HG02642 (cell line): ENCODE measurements at regions not wholly inside any gene's neighbourhood (a gene's known extent, or its start where the extent isn't known, plus 50 kb on each side); places are given as distances from the start of the nearest gene placed in this dataset.
A peak's percentile ranks its signal among the peaks of the same experiment; 100 is the strongest.

ENCODE experiments used
- ATAC-seq: cut with Tn5 transposase; IDR thresholded peaks from one replicate; pipeline ENCODE4 v1.9.1; 2021; ENCODE audit warnings: mild to moderate bottlenecking; ENCODE audit not compliant: unreplicated experiment, poor library complexity

DNA sequence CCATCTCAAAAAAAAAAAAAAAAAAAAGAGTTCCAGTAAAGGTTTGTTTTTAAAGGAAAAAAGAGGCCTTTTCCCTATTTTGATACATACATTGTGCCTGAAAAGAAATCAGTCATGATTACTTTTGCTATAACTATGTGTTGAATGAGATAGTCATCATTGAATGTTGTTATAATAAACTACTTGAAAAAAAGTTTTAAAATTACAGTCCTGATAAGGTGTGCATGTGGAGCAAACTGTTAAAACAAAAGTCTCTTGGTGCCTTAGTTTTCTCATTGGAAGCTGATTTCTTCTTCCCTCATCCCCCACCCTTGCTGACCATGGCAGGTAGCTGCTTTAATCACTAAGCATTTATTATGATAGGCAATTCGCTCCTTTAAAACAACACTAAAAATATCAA lies 172.3 kb upstream of the TBCA start:
- no peak for ATAC-seq

DNA sequence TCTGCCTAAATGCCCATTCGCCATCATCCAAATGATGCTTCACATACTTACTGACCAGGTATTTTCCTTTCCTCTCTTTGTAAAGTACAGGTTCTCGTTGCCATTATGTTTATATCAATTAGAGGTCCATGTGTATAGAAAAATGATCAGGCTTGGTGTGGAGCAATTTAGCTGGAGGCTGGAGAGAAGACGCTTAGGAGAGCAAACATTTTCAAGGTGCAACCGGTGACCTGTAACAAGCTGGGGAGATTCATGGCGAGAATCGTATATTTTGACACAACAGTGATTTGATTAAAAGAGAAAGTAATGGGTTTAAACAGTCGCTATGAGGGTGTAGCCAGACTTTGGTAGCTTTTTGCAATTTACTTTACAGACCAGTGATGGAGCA lies 170.9 kb upstream of the TBCA start:
- no peak for ATAC-seq

DNA sequence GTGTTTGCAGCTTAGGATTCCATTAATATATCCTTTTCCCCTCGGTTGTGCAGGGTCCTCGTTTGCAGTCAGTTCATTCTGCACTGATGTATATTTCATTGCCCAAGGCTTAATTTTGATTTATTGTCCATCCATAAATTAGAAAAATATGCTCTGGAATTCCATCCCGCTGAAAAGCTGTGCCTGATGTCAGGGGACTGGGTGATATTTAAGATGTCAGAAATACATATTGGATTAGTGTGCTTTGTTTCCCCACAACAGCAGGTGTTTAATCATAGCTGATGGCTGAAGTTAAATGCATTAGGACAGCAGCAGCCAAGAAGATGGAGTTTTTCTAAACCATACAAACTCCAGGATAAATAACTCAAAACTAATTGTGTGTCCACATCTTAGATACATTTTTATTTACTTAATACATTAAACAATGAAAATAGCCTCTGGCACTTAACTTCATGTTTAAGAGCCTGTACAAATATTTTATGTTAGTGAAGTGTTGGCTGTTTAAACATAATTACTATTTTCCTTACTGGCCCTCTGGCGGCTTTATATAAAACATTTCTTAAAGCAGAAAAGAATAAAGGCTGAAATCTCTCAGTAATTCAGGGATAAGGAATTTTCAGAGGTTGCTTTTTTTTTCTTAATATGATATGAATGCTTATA lies 170.4 kb upstream of the TBCA start:
- ATAC-seq: no peak

DNA sequence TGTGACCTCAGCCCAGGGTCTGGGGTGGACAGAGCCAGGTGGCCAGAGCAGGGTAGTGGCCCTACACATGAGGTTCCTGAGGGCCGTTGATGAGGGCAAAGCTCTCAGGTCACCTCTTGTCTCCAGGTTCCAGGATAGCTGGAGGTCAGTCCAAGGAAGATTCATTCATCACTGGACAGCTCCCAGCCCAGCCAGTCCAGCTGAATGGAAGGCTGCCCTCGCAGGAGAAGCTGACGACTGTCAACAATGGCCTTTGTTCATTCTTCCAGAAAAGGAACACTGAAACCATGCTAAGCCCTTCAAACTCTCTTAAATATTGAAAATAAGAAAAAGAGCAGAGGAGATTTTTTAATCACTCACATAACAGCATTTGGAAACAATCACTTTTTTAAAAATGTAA lies 169.7 kb upstream of the TBCA start:
- no peak for ATAC-seq

DNA sequence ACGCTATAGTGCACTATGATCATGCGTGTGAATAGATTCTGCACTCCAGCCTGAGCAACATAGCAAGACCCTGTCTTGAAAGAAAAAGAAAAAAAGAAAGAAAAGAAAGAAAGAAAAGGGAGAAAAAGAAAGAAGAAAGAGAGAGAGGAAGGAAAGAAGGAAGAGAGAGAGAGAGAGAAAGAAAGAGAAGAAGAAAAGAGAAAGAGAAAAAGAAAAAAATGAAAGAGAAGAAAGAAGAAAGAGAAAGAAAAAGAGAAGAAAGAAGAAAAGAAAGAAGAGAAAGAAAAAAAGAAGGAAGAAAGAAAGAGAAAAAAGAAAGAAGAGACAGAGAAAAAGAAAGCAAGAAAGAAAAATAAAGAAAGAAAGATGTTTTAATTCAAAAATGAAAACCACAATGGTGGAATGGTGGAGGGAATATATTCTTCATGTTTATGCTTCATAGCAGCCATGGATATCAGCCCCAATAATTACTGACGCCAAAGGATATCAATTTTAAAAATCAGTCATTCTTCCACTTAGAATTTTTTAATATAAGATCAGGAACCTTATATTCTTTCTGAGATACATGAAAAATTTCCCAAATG lies 168.7 kb upstream of the TBCA start:
- no peak for ATAC-seq

DNA sequence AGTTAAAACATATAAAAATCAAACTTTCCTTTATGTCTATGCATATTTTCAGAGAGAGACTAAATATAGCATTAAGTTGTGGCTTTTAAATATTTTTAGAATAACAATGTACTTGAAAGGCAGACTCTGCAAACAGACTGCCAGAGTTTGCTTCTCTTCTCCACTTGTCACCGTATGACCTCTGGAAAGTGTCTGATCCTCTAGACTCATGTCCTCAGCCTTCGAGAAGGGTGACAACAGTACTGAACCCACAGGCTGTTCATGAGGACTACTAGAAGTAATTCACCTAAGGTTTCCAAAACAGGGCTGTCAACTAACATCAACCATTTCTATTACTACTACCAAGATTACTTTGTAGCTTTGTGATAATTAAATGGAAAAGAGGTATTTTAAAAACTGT lies 167.7 kb upstream of the TBCA start:
- ATAC-seq: no peak

DNA sequence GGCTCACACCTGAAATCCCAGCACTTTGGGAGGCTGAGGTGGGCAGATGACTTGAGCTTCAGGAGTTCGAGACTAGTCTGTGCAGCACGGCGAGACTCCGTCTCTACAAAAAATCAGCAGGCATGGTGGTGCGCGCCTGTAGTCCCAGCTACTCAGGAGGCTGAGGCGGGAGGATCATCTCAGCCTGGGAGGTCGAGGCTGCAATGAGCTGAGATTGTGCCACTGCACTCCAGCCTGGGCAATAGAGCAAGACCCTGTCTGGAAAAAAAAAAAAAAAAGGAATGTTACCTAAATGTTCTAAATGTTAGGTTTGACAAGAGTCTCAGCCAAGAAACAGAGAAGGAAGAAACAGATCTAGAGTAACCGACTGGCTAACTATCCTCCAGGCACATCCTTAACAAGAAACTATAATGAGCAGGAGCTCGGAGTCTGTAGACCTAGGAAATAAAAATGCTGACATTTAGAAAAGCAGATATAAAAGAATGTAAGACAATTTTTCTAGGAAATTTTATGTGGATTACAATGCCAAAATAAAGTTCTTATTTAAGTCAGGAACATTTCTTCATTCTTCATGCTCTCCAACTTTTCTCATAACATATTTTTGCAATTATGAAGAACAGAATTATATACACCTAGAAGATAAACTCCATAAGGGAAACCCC lies 166.6 kb upstream of the TBCA start:
- no peak for ATAC-seq

DNA sequence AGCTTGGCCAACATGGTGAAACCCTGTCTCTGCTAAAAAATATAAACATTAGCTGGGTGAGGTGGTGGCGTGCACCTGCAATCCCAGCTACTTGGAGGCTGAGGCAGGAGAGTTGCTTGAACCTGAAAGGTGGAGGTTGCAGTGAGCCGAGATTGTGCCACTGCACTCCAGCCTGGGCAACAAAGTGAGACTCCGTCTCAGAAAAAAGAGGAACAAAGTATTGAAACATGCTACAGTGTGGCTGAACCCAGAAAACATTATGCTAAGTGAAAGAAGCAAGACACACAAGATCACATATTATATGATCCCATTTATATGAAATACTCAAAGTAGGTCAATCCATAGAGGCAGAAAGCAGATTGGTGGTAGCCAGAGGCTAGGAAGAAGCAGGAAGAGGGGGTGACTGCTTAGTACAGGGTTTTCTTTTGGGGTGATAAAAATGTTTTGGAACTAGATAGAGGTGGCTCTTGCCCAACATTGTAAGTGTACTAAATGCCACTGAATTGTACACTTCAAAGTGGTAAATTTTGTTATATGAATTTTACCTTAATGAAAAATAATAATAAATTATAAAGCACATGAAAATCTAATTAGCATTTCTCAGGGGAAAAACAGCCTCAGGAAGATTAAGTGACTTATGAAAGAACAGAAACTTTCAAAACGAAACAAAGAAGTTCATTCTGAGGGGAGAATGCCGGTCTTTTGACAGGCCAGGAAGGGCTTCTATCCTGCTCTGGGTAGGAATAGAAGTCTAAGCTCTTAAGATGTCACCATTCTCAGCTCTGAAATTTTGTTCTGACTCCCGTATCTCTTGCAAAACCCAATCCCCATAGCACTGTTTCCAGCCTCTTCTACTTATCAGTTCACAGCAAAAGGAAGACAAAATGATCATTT lies 161.1 kb upstream of the TBCA start:
- ATAC-seq: peak; percentile 76

DNA sequence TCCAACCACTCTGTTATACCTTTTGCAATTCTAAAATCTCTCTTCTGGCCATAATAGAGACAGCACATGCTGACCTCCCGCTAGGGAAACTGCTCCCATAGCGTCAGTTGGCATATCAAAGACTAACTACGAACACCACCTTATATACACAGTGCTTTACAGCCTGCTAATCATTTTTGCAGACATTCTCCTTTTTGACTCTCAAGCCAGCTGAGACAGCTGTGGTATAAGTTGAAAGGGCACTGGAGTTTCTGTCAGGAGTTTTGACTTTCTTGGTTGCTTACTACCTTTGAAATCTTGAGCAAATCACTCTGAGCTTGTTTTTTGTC lies 160.2 kb upstream of the TBCA start:
- peak; percentile 5 for ATAC-seq

DNA sequence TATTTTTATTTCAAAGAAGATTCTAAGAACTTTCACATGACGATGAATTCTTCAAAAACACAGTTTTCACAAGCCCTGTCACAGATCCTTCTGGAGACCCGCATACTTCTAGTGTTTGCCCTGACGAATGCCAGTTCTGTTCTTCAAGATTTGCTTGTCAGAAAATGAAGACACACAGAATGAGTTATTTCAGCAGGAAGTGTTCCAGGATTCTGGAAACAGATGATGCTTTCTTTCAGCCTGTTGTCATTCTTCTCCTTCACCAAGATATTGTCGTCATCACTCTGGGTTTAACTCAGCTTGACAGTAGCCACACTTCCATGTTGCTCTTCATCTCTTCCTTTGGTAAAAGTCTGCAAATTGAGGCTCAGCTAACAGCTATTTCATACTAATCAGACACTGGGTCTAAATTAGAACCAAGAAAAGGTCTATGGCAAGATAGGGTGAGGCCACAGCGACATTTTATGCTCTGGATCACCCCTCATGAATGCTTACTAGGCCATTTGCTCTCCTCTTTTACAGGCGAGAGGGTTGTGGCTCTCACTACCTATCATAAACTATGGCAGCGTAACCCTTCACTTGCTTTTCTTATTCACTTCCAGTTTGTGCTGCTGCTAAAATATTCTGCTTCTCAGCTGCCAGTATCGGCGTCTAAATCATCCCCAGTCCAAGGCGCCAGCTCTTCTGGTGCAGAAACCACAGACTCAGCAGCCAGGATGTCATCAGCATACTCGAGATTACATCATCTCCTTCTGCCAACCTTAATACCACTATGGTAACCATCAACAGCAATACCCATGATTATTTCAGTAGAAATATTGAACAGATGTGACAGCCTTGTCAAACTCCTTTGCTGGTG lies 159.6 kb upstream of the TBCA start:
- ATAC-seq: peak; percentile 60

DNA sequence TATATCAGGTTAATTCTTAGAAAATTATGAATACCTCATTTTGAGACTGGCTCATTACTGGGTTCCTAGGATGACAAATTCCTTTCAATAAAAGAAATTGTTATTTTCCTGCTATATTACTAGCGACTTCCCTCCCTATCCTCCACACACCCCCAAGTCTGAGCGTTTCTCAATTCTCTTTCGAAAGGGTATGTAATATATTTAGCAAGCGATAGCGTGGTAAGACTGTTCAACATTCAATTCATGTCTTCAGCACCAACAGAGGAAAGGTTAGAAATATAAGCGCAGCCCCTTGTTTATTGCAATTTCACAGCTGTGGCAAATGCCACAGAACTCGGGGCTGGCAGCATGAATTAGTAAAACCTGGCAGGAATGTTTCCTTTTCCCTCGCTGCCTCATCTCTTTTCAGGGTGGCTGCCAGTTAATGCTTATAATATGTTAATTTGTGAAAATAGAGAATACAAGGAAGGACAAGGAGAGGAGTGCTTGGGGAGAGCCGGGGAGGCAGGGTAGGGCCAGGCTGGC lies 152.7 kb upstream of the TBCA start:
- ATAC-seq: no peak

DNA sequence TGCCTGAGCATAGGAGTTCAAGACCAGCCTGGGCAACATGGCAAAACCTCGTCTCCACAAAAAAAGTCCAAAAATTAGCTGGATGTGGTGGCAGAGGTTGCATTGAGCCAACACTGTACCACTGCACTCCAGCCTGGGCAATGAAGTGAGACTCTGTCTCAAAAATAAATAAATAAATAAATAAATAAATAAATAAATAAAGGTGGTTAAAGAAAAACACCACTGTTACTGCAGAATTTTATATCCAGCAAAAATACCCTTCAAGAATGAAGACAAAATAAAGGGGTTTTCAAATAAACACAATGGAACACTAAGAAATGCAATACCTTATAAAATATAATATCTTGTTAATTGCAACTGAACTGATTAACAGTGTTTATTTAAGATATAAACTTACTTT lies 150.2 kb upstream of the TBCA start:
- ATAC-seq: no peak

DNA sequence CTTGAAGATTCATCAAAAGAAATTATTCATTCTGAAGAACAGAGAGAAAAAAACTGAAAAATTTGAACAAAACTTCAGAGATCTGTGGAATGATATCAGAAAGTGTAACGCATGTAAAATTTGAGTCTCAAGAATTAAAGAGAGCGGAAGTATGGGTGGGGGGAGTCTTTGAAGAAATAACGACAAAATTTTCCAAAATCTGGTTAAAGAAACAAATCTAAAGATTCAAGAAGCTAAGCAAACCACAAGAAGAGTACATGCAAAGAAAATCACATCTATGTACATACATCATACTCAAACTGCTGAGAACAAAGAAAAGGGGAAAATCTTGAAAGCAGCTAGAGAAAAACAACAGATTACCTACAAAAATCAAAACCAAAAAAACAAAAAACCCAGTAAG lies 149.4 kb upstream of the TBCA start:
- ATAC-seq: no peak

DNA sequence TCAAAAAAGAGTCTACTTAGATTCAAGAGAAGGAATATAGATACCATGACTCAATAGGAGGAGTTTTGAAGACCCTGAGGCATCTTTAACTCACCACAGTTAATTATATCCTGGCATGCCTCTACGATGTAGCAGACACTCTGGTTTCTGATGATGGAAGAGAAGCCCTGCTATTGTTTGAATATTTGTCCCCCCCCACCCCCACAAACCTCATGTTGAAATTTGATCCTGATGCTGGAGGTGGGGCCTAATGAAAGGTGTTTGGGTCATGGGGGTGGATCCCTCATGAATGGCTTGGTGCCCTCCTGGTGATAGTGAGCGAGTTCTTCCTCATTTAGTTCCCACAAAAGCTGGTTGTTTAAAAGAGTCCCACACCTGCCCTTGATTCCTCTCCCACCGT lies 147.9 kb upstream of the TBCA start:
- no peak for ATAC-seq

DNA sequence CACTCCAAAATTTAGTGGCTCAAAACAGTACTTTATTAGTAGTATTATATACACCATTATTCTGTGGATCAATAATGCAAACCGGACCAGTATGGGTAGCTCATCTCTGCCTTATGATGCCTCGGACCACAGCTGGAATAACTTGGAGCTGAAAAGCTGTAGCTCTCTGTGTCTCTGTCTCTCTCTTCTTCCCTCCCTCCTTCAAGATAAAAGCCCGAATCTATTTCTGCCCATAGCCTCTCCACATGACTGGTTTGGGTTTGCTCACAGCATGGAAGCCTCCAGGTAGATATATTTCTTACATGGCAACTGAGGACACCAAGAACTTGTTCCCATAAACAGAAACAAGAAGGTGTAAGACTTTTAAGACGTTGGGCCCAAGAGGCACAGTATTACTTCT lies 147.5 kb upstream of the TBCA start:
- no peak for ATAC-seq

DNA sequence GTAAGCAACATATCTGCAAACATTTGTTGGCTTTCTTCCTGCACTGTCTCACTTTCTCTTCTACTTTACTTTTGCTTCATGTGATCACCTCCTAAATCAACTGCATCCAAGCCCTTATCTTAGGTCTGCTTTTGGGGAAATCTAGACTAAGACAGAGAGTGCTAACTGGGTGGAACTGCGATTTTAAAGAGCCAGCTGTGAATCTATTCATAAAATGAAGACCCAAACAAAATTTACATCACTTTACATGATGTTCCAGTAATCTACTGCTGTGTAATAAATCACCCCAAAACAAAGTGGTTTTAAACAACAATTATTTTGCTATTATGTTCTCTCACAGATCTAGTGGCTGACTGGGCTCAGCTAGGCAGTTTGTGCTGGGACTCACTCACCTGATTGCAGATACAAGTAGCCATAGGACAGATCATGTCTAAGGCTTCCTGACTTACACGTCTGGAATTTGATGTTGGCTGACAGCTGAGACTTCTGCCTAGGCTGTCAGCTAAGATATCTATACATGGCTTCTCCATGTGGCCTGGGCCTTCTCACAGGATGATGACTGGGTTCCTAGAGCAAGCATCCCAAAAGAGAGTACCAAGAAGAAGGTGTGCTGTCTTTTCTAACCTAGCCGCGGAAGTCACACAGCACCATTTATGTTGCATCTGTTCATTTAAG lies 145.1 kb upstream of the TBCA start:
- ATAC-seq: no peak

DNA sequence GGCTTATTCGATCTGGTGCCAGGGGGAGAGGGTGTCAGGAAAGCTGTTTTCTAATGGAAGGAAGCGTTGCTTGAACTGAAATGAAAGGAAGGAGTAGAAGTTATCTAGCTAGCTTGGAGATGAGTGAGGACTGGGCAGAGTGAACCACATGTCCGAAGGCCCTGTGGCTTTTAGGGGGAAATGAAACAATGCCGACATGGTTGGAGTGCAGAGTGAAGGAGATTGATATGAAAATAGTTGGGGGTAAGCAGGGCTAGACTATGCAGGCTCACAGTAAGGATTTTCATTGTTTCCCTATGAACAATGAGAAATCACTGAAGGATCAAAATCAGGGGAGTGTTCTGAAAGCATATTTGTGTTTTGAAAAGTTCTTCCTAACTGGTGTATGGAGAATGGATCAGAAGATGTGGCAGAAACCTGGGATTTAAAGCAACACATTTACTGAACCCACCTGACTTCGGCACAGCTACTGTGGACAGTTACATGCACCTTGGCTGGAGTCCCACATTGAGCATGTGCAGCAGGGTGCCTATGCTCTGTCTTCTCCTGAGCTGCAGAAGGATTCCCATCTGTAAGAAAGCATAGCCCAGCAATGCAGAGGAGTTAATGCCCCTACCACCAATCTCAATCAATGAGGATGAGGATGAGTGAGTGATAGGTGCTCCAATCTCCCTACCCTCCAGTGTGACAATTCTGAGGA lies 144.4 kb upstream of the TBCA start:
- ATAC-seq: no peak

DNA sequence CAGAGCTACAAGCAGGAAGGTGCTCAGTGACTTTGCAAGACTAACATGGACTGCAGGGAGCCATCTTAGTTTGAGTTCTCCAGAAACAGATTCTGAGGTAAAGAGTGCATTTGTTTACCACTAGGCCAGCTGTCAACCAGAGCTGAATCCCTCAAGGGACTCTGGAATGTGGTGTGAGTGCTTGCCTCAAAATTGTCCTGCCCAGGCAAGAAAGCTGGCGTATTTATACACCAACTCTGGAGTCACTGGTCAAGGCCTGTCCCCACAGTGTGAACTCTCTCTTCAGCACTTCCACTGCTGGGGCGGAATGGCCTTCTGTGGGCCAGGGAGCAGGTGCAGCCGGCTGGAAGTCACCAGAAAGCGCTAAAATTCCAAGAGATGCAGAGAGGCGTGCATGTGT lies 139.2 kb upstream of the TBCA start:
- no peak for ATAC-seq

DNA sequence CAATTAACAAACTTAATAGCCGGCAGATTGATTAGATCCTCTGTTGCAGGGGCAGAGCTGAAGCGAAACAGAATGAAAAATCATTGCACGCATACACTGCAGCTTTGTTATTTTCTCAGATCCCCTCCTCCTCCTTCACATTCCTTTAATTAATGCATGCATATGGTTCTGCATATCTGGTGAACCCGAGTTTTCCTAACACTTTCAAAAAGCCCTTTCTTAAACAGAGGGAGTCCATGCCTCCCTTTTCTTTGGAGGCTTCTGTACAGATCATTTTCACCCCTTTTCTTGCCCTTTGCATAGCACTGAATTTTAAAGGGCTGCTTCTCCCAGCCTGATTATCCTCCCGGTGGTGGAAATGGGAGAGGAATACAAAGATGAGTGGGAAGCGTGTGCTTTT lies 136.6 kb upstream of the TBCA start:
- no peak for ATAC-seq
